ENCODE measurements at regions not wholly inside any gene's neighbourhood (a gene's known extent, or its start where the extent isn't known, plus 50 kb on each side); places are given as distances from the start of the nearest gene placed in this dataset.

- TF ChIP-seq CTCF (IDR thresholded peaks at IDR 0.05; ENCODE audit: borderline replicate concordance, insufficient read depth, low read depth, low read length), result no peak
- no peak overlapping the region for H3K4me3 ChIP-seq (ENCODE audit: low read depth, low read length)
Measured at GRCh38 chr11:110362971-110363509, 66.6 kb upstream of the RDX start.

- no peak for TF ChIP-seq CTCF (IDR thresholded peaks at IDR 0.05; ENCODE audit: borderline replicate concordance, insufficient read depth, low read depth, low read length)
Measured at GRCh38 chr11:110366291-110366690, 63.5 kb upstream of the FDX1 start.

GRCh38 chr11:110367571-110367970, 62.2 kb upstream of the FDX1 start:
- H3K4me3 ChIP-seq (ENCODE audit: low read depth, low read length), result no peak overlapping the region
- TF ChIP-seq CTCF (IDR thresholded peaks at IDR 0.05; ENCODE audit: borderline replicate concordance, insufficient read depth, low read depth, low read length), result no peak

More at GRCh38 chr11:110366291-110366690, 63.5 kb upstream of the FDX1 start:
- no peak overlapping the region for H3K4me3 ChIP-seq (ENCODE audit: low read depth, low read length)

GRCh38 chr11:110371084-110371483, 58.7 kb upstream of the FDX1 start:
- no peak overlapping the region for H3K4me3 ChIP-seq (ENCODE audit: low read depth, low read length)
- TF ChIP-seq CTCF (IDR thresholded peaks at IDR 0.05; ENCODE audit: borderline replicate concordance, insufficient read depth, low read depth, low read length), result no peak

GRCh38 chr11:110373051-110373702, 56.6 kb upstream of the FDX1 start:
- no peak overlapping the region for H3K4me3 ChIP-seq (ENCODE audit: low read depth, low read length)

GRCh38 chr11:110374921-110375320, 54.8 kb upstream of the FDX1 start:
- no peak for TF ChIP-seq CTCF (IDR thresholded peaks at IDR 0.05; ENCODE audit: borderline replicate concordance, insufficient read depth, low read depth, low read length)
- no peak overlapping the region for H3K4me3 ChIP-seq (ENCODE audit: low read depth, low read length)

More at GRCh38 chr11:110373051-110373702, 56.6 kb upstream of the FDX1 start:
- no peak for TF ChIP-seq CTCF (IDR thresholded peaks at IDR 0.05; ENCODE audit: borderline replicate concordance, insufficient read depth, low read depth, low read length)

GRCh38 chr11:110375351-110375750, 54.4 kb upstream of the FDX1 start:
- TF ChIP-seq CTCF (IDR thresholded peaks at IDR 0.05; ENCODE audit: borderline replicate concordance, insufficient read depth, low read depth, low read length), result no peak
- no peak overlapping the region for H3K4me3 ChIP-seq (ENCODE audit: low read depth, low read length)
